ENCODE measurements at regions not wholly inside any gene's neighbourhood (a gene's known extent, or its start where the extent isn't known, plus 50 kb on each side); places are given as distances from the start of the nearest gene placed in this dataset.

- TF ChIP-seq, protein P1, sequence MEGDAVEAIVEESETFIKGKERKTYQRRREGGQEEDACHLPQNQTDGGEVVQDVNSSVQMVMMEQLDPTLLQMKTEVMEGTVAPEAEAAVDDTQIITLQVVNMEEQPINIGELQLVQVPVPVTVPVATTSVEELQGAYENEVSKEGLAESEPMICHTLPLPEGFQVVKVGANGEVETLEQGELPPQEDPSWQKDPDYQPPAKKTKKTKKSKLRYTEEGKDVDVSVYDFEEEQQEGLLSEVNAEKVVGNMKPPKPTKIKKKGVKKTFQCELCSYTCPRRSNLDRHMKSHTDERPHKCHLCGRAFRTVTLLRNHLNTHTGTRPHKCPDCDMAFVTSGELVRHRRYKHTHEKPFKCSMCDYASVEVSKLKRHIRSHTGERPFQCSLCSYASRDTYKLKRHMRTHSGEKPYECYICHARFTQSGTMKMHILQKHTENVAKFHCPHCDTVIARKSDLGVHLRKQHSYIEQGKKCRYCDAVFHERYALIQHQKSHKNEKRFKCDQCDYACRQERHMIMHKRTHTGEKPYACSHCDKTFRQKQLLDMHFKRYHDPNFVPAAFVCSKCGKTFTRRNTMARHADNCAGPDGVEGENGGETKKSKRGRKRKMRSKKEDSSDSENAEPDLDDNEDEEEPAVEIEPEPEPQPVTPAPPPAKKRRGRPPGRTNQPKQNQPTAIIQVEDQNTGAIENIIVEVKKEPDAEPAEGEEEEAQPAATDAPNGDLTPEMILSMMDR (conservative IDR thresholded peaks at IDR 0.05; ENCODE audit: low read depth, low read length): no peak
- TF ChIP-seq POLR2A (IDR thresholded peaks at IDR 0.05; ENCODE audit: low read depth, low read length): no peak
- no peak for TF ChIP-seq USF2 (IDR thresholded peaks at IDR 0.05; ENCODE audit: low read depth, low read length)
- TF ChIP-seq SMC3 (IDR thresholded peaks at IDR 0.05; ENCODE audit: low read depth, low read length): no peak
- TF ChIP-seq FOS (IDR thresholded peaks at IDR 0.05; ENCODE audit: low read depth, low read length): no peak
Measured at GRCh38 chr15:63439536-63440264, 58.1 kb upstream of the CA12 start.
